ENCODE measurements at regions not wholly inside any gene's neighbourhood (a gene's known extent, or its start where the extent isn't known, plus 50 kb on each side); places are given as distances from the start of the nearest gene placed in this dataset.

GRCh38 chr6:85127696-85128243 is 322.1 kb upstream of the NT5E start:
- H3K9me3 ChIP-seq (replicated peaks in 1 of 3): no peaks in the 10 kb centered on the region

GRCh38 chr6:85127168-85127498 is 322.8 kb upstream of the NT5E start:
- H3K4me1 ChIP-seq (replicated peaks in 1 of 2): no peaks in the 10 kb centered on the region
- no peak overlapping the region for H3K4me3 ChIP-seq
- no peak overlapping the region for H3K27ac ChIP-seq
- TF ChIP-seq POLR2A (IDR thresholded peaks at IDR 0.05) (no peak), CTCF (IDR thresholded peaks at IDR 0.05) (no peak)
- 35 to 88% (median 60%) methylated on average over 2 to 4 of the region's 4 CpGs for WGBS, 4 donors
- intact Hi-C loops (cut with DNase I): no loop called here
- no peaks in the 10 kb centered on the region for H3K36me3 ChIP-seq (replicated peaks in 1 of 2)
- H3K27me3 ChIP-seq: no peaks in the 10 kb centered on the region
- DNase-seq: no peak
- no peaks in the 10 kb centered on the region for H3K9me3 ChIP-seq (replicated peaks in 1 of 3)

More at GRCh38 chr6:85127696-85128243, 322.1 kb upstream of the NT5E start:
- H3K36me3 ChIP-seq (replicated peaks in 1 of 2): no peaks in the 10 kb centered on the region
- H3K4me3 ChIP-seq: no peak overlapping the region
- TF ChIP-seq CTCF (IDR thresholded peaks at IDR 0.05) (no peak), POLR2A (IDR thresholded peaks at IDR 0.05) (no peak)
- no peaks in the 10 kb centered on the region for H3K4me1 ChIP-seq (replicated peaks in 1 of 2)
- WGBS, 4 donors: 44 to 67% (median 55%) methylated on average over 3 of the region's 3 CpGs
- intact Hi-C loops (cut with DNase I): no loop called here
- H3K27me3 ChIP-seq: no peaks in the 10 kb centered on the region
- no peak for DNase-seq
- no peak overlapping the region for H3K27ac ChIP-seq

GRCh38 chr6:85126485-85127167 is 323.3 kb upstream of the NT5E start:
- Histone ChIP-seq H3K4me3 (no peak overlapping the region), H3K9me3 (replicated peaks in 1 of 3) (no peaks in the 10 kb centered on the region), H3K27me3 (no peaks in the 10 kb centered on the region), H3K36me3 (replicated peaks in 1 of 2) (no peaks in the 10 kb centered on the region), H3K27ac (no peak overlapping the region), H3K4me1 (replicated peaks in 1 of 2) (no peaks in the 10 kb centered on the region)
- intact Hi-C loops (cut with DNase I): no loop called here
- 25 to 52% (median 31%) methylated on average over 7 to 11 of the region's 11 CpGs for WGBS, 4 donors
- peak in 5 of 7 donors; percentile 8 to 46 (median 25) for DNase-seq
- TF ChIP-seq CTCF (IDR thresholded peaks at IDR 0.05) (peak in 2 of 6 experiments; percentile 25 to 29), POLR2A (IDR thresholded peaks at IDR 0.05) (no peak)

- 21 to 47% (median 35%) methylated on average over 3 of the region's 3 CpGs for WGBS, 4 donors
- H3K36me3 ChIP-seq (replicated peaks in 1 of 2): no peaks in the 10 kb centered on the region
- no peaks in the 10 kb centered on the region for H3K9me3 ChIP-seq (replicated peaks in 1 of 3)
- intact Hi-C loops (cut with DNase I): no loop called here
- H3K27ac ChIP-seq: no peak overlapping the region
- no peak for DNase-seq
- no peak overlapping the region for H3K4me3 ChIP-seq
- TF ChIP-seq POLR2A (IDR thresholded peaks at IDR 0.05) (no peak), CTCF (IDR thresholded peaks at IDR 0.05) (no peak)
- H3K4me1 ChIP-seq (replicated peaks in 1 of 2): no peaks in the 10 kb centered on the region
- H3K27me3 ChIP-seq: no peaks in the 10 kb centered on the region
Measured at GRCh38 chr6:85125526-85125925, 324.4 kb upstream of the NT5E start.
